Astrocyte of the cerebellum (primary cell): ENCODE measurements at regions not wholly inside any gene's neighbourhood (a gene's known extent, or its start where the extent isn't known, plus 50 kb on each side); places are given as distances from the start of the nearest gene placed in this dataset.

ENCODE experiments used
- DNase-seq: peaks from one replicate; pipeline ENCODE4 v3.0.0-alpha.2; 2011; ENCODE audit warnings: low read depth
- H3K4me3 ChIP-seq: 2 replicates; pipeline ENCODE4 v1.5.1; 2011; ENCODE audit warnings: mild to moderate bottlenecking, low read depth, low read length, moderate library complexity
- in situ Hi-C: cut with HindIII; loops from 2 replicates; pipeline ENCODE4 v1.10.0; 2017; ENCODE audit warnings: low sequenced_read_pairs
- TF ChIP-seq, protein P1 (sequence below): IDR thresholded peaks from 2 replicates; pipeline ENCODE4 v1.5.1; 2012; ENCODE audit warnings: low read length, low read depth, moderate library complexity, mild to moderate bottlenecking; ENCODE audit errors: missing control alignments

DNA sequence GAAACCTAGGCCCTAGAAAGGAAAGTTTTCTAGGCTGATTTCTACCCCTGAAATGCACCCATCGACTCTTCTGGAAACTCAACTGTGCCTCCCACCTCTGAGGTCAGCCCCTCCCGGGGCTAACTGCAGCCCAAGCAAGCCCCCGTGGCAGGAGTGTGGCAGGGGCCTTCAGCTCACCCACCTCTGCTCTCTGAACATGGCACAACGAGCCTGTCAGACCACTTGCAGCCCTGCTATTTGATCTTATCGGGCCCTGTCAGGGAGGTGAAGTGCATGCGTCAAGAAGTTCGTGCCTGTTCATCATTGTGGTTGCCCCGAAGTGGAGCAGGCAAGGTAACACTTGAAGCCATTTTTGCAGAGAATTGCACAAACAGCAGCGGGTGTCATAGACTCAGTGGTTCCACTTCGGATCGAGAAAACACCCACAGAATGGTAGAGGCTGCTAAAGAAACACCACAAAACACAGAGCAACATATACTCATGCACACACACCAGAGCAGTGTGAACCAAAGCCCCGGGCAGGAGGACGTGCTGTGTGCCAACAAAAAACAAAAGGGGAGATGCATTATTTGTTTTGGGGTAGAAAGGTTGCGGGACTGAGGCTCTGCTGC is 262.7 kb downstream of the ETS1 start:
- in situ Hi-C loops: loop anchor here (25.0 kb wide), 1 partner anchor 313 kb away; no protein-coding TSS in a partner anchor
- TF ChIP-seq, protein P1, sequence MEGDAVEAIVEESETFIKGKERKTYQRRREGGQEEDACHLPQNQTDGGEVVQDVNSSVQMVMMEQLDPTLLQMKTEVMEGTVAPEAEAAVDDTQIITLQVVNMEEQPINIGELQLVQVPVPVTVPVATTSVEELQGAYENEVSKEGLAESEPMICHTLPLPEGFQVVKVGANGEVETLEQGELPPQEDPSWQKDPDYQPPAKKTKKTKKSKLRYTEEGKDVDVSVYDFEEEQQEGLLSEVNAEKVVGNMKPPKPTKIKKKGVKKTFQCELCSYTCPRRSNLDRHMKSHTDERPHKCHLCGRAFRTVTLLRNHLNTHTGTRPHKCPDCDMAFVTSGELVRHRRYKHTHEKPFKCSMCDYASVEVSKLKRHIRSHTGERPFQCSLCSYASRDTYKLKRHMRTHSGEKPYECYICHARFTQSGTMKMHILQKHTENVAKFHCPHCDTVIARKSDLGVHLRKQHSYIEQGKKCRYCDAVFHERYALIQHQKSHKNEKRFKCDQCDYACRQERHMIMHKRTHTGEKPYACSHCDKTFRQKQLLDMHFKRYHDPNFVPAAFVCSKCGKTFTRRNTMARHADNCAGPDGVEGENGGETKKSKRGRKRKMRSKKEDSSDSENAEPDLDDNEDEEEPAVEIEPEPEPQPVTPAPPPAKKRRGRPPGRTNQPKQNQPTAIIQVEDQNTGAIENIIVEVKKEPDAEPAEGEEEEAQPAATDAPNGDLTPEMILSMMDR: no peak
- H3K4me3 ChIP-seq: no peak overlapping the region
- DNase-seq: no peak

DNA sequence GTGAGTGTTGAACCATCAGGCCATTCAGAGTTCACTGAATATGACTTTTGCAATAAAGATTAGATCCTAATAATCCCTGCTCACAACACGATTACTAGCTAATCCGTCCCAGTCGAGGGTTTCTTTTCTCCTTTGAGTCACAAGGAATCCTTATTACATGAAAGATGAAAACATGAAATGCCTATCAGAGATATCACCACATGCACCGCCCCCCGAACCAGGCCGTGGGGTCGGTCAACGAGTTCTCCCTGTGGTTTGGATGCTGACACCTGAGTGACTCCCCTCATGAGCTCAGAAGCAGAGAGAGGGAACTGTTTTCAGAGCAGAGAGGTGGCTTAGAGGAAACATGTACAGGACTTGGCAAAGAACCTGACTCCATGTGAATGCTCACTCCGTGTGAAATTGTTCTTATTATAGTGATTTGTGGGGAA is 263.3 kb downstream of the ETS1 start:
- no peak overlapping the region for H3K4me3 ChIP-seq
- TF ChIP-seq, protein P1: no peak
- no peak for DNase-seq
- in situ Hi-C loops: loop anchor here (25.0 kb wide), 1 partner anchor 313 kb away; no protein-coding TSS in a partner anchor

DNA sequence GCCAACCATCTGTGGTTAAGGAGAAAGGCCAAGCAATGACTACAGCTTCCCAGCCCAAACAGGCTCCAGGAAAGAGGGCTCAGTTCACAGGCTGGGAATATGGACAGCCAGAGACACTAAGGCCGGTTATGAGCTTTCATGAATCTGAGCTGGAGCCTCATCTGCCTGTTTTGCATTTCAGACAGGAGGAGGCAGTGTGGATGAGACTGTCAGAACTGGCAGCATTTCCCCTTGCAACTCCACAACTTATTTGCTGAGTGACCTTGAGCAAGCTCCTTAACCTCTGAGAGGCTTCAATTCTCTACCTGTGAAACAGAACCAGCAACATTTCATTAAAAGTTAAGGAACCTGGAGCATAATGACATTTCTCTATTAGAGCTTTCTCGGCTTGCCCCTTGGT is 264.0 kb downstream of the ETS1 start:
- no peak for DNase-seq
- no peak overlapping the region for H3K4me3 ChIP-seq
- in situ Hi-C loops: loop anchor here (25.0 kb wide), 1 partner anchor 314 kb away; no protein-coding TSS in a partner anchor
- TF ChIP-seq, protein P1: peak; percentile 12

DNA sequence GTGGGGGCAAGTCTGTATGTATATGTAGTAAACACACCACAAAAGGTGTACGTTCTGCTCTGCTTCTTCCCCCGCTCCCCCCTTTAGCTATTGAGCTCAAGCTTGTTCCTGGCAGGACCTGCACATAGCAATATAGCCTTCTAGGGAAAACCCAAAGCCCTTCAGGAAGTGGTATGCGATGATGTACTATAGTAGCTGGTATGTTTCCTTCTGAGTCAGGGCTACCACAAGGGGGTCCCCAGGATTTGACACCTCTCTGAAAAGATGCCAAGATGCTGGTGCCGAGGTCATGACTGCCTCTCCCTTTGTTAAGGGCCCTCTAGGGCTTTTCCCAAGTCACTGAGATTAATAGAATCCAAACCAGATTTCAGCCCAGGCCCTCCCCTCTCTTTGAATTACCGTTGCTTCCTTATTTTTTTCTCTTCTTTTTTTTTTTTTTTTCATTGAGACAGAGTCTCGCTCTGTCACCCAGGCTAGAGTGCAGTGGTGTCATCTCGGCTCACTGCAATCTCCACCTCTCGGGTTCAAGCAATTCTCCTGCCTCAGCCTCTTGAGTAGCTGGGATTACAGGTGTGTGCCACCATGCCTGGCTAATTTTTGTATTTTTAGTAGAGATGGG is 268.4 kb downstream of the ETS1 start:
- in situ Hi-C loops: loop anchor here (25.0 kb wide), 1 partner anchor 318 kb away; no protein-coding TSS in a partner anchor
- TF ChIP-seq, protein P1: no peak
- DNase-seq: no peak
- no peak overlapping the region for H3K4me3 ChIP-seq

DNA sequence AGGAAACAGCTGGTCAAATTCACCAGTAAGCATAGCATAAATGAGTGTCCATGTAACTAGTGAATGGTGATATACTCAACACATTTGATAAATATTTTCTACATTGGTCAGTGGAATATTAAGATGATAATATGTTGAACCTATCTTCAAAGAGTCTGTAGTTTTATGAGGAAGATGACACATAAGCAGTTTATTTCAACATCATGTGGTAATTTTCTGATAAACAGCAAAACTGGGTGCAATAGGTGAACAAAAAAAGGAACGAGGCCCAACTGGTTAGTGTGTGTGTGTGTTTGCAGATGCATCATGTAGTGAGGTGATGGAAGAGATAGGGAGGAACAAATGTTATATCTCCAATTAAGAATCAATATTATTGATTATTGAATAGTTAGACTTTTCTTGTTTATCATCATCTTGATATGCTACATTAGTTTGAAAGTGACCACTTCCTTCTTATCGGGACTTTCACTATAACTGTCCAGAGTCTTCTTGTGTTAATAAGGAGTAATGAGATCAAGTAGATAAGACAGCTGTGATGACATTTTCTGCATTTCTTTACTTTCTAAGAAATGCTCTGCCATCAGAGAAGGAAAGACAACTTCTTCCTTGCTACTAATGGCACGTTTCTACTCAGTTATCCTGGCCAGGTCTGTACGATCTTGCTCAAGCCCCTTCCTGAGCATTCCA is 270.7 kb downstream of the ETS1 start:
- in situ Hi-C loops: loop anchor here (25.0 kb wide), 1 partner anchor 321 kb away; no protein-coding TSS in a partner anchor
- DNase-seq: no peak
- TF ChIP-seq, protein P1: no peak
- no peak overlapping the region for H3K4me3 ChIP-seq

DNA sequence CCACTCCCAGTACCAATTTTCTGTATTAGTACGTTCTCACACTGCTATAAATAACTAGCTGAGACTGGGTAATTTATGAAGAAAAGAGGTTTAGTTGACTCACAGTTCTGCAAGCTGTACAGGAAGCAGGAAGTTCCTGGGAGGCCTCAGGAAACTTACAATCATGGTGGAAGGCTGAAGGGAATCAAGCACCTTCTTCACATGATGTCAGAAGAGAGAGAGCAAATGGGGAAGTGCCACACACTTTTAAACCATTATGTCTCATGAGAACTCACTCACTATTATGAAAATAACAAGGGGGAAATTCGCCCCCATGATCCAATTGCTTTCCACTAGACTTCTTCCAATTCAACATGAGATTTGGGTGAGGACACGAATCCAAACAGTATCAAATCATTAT is 271.4 kb downstream of the ETS1 start:
- in situ Hi-C loops: loop anchor here (25.0 kb wide), 1 partner anchor 321 kb away; no protein-coding TSS in a partner anchor
- H3K4me3 ChIP-seq: no peak overlapping the region
- TF ChIP-seq, protein P1: no peak
- no peak for DNase-seq
